Mammary epithelial cell (primary cell): ENCODE measurements at regions not wholly inside any gene's neighbourhood (a gene's known extent, or its start where the extent isn't known, plus 50 kb on each side); places are given as distances from the start of the nearest gene placed in this dataset.

Experiments
- CTCF ChIP-seq, 2 donors: IDR thresholded peaks in 1 of 2; conservative IDR thresholded peaks in 1 of 2; 2 replicates each; pipeline ENCODE4 v1.5.1; 2011 to 2012; ENCODE audit warnings: inconsistent platforms in 2 of 2, low read length in 2 of 2, mild to moderate bottlenecking in 2 of 2, control low read depth in 1 of 2, low read depth in 1 of 2; ENCODE audit not compliant: insufficient read depth in 1 of 2; ENCODE audit errors: extremely low read depth in 1 of 2
- EZH2 ChIP-seq: IDR thresholded peaks from 2 replicates; pipeline ENCODE4 v1.6.1; 2012; ENCODE audit warnings: low read length, inconsistent platforms, borderline replicate concordance

DNA sequence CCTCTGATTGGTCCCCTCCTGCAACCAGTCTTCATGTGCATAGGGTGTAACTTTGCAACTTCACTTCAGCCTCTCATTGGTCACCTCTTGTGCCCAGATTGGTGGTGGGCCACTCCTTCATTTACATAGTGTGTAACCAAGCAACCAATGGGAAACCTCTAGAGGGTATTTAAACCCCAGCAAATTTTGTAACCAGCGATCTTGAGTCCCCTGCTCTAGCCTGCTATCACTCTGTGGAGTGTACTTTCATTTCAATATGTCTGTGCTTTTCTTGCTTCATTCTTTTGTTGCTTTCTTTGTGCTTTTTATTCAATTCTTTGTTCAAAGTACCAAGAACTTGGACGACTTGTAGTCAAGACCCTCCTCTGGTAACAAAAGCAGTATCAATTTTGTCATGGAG, 1336.9 kb upstream of the SPRY2 start:
- no peak for TF ChIP-seq CTCF (conservative IDR thresholded peaks at IDR 0.05 in 1 of 2, IDR thresholded peaks at IDR 0.05 in 1 of 2; ENCODE audit: extremely low read depth in 1 of 2, insufficient read depth in 1 of 2, low read depth in 1 of 2, low read length in 2 of 2)
- no peak for TF ChIP-seq EZH2
